Natural killer cell treated with Interleukin-12 subunit alpha and Interleukin-12 subunit beta and Interleukin-15 and Interleukin-18, amount 100 ng/mL, for 72 hours (primary cell): ENCODE measurements at regions not wholly inside any gene's neighbourhood (a gene's known extent, or its start where the extent isn't known, plus 50 kb on each side); places are given as distances from the start of the nearest gene placed in this dataset.

Source experiments
- ATAC-seq, 2 donors: fragments of 150-1000 bp; cut with Tn5 transposase in 1 of 2; sonication (Bioruptor Pico), chemical (Tn5 transposase) in 1 of 2; 2 replicates each; pipeline ENCODE4 v1.10.0; 2021
- DNase-seq: peaks from one replicate; pipeline ENCODE4 v3.0.0; 2022; ENCODE audit warnings: low spot score
- H3K27ac Mint-ChIP-seq, 2 donors: 1 replicate in 1 of 2; 2 replicates in 1 of 2; pipeline ENCODE4 v1.8.0; 2022; ENCODE audit warnings: mixed read lengths in 2 of 2, mild to moderate bottlenecking in 1 of 2, moderate library complexity in 1 of 2
- H3K27me3 Mint-ChIP-seq, 2 donors: 1 replicate in 1 of 2; 2 replicates in 1 of 2; pipeline ENCODE4 v1.8.0; 2022; ENCODE audit warnings: mixed read lengths in 2 of 2
- H3K36me3 Mint-ChIP-seq: one replicate; pipeline ENCODE4 v1.8.0; 2022; ENCODE audit warnings: mixed read lengths
- H3K4me1 Mint-ChIP-seq, 2 donors: 1 replicate in 1 of 2; 2 replicates in 1 of 2; pipeline ENCODE4 v1.8.0; 2022; ENCODE audit warnings: low read depth in 2 of 2, mixed read lengths in 2 of 2, mild to moderate bottlenecking in 1 of 2
- H3K4me3 Mint-ChIP-seq: one replicate; pipeline ENCODE4 v1.8.0; 2022; ENCODE audit warnings: mixed read lengths
- H3K9me3 Mint-ChIP-seq: 2 replicates; pipeline ENCODE4 v1.8.0; 2022; ENCODE audit warnings: mixed read lengths

GRCh38 chr22:48348855-48349254 lies 1478.8 kb downstream of the BRD1 start:
- ATAC-seq (no peak), DNase-seq (no peak)
- Mint-ChIP-seq H3K27ac (no peak overlapping the region), H3K4me1 (no peaks in the 10 kb centered on the region), H3K9me3 (no peaks in the 10 kb centered on the region), H3K36me3 (no peaks in the 10 kb centered on the region), H3K27me3 (peaks cover 3 to 12% of the 10 kb centered on the region in 2 donors), H3K4me3 (no peak overlapping the region)

GRCh38 chr22:48347311-48347710 lies 1480.4 kb downstream of the BRD1 start:
- no peaks in the 10 kb centered on the region for H3K9me3 Mint-ChIP-seq
- no peaks in the 10 kb centered on the region for H3K36me3 Mint-ChIP-seq
- DNase-seq (no peak), ATAC-seq (no peak)
- H3K4me1 Mint-ChIP-seq = no peaks in the 10 kb centered on the region
- H3K27ac Mint-ChIP-seq = no peak overlapping the region
- H3K27me3 Mint-ChIP-seq = peaks cover 0 to 7% of the 10 kb centered on the region in 2 donors
- no peak overlapping the region for H3K4me3 Mint-ChIP-seq

- H3K27ac Mint-ChIP-seq = no peak overlapping the region
- no peaks in the 10 kb centered on the region for H3K4me1 Mint-ChIP-seq
- DNase-seq = no peak
- no peak overlapping the region for H3K4me3 Mint-ChIP-seq
- ATAC-seq = no peak
- peaks cover 0 to 7% of the 10 kb centered on the region in 2 donors for H3K27me3 Mint-ChIP-seq
- H3K9me3 Mint-ChIP-seq = no peaks in the 10 kb centered on the region
- no peaks in the 10 kb centered on the region for H3K36me3 Mint-ChIP-seq
Measured at GRCh38 chr22:48346911-48347310, 1480.8 kb downstream of the BRD1 start.

DNA sequence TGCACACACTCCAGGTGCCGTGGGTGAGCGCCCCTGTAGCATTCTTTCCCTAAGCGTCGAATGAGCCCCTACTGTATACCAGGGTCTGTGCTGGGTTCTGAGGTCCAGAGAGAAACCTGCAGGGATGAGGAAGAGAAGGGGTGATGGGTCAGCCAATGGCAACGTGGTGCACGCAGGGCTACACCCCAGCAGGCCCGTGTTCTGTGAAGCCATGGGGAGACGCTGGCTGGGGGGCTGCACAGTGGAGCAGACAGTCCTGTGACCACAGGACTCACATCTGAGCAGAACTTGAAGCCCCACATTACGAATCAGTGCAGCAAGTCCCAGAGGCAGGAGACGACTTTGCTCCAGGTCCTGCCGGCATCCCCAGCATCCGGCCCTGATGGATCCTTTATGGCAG lies 1481.4 kb downstream of the BRD1 start:
- Mint-ChIP-seq H3K4me1 (no peaks in the 10 kb centered on the region), H3K9me3 (no peaks in the 10 kb centered on the region), H3K36me3 (no peaks in the 10 kb centered on the region), H3K27me3 (peaks cover 5 to 12% of the 10 kb centered on the region in 2 donors), H3K4me3 (no peak overlapping the region), H3K27ac (no peak overlapping the region)
- no peak for DNase-seq
- no peak for ATAC-seq

- Mint-ChIP-seq H3K27me3 (peaks cover 6 to 12% of the 10 kb centered on the region in 2 donors), H3K4me3 (no peak overlapping the region), H3K27ac (no peak overlapping the region), H3K9me3 (no peaks in the 10 kb centered on the region), H3K36me3 (no peaks in the 10 kb centered on the region), H3K4me1 (no peaks in the 10 kb centered on the region)
- no peak for ATAC-seq
- no peak for DNase-seq
Measured at GRCh38 chr22:48345631-48346030, 1482.0 kb downstream of the BRD1 start.

GRCh38 chr22:48343461-48343860 lies 1484.2 kb downstream of the BRD1 start:
- no peaks in the 10 kb centered on the region for H3K36me3 Mint-ChIP-seq
- ATAC-seq = no peak
- H3K4me3 Mint-ChIP-seq = no peak overlapping the region
- DNase-seq = no peak
- peaks cover 7 to 9% of the 10 kb centered on the region in 2 donors for H3K27me3 Mint-ChIP-seq
- no peak overlapping the region for H3K27ac Mint-ChIP-seq
- H3K4me1 Mint-ChIP-seq = no peaks in the 10 kb centered on the region
- no peaks in the 10 kb centered on the region for H3K9me3 Mint-ChIP-seq

DNA sequence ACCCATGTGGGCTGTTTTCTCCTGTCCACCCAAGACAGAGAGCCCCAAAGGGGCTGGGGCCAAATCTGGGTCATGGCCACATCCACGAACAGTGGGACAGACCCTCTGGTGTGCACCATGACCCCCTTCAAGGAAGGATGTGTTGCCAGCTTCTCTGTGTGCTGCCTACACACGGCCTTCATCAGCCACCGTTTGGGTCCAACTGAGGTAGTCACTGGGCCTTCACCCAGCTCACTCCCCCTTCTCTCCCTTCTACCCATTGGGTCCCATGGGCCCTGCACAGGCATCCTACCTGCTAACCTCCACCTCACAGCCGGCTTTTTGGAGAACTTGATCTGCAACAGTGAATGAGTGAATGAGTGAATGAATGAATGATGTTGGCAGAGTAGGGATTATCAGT lies 1484.9 kb downstream of the BRD1 start:
- DNase-seq = no peak
- no peak overlapping the region for H3K27ac Mint-ChIP-seq
- no peaks in the 10 kb centered on the region for H3K36me3 Mint-ChIP-seq
- H3K9me3 Mint-ChIP-seq = no peaks in the 10 kb centered on the region
- H3K27me3 Mint-ChIP-seq = peaks cover 13% of the 10 kb centered on the region in 2 donors
- ATAC-seq = no peak
- H3K4me1 Mint-ChIP-seq = no peaks in the 10 kb centered on the region
- H3K4me3 Mint-ChIP-seq = no peak overlapping the region

DNA sequence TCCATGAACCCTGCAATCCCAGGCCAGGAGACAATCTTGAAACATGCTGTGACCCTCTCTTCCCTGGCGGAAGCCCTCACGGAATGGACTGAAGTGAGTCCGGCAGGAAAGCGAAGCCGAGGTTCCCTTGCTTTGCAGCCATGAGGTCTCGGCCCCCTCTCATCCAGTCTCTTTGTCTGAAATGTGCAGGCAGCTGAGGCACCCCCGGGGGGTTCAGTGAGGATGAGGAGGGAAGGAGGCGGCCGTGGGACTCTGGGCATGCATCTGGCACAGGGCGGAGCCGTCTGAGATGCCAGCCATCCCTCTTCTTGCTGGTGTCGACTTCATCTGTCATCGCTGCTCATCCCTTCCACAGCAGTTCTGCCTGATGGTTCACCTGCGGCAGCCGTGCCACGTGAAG lies 1485.7 kb downstream of the BRD1 start:
- ATAC-seq = no peak
- no peaks in the 10 kb centered on the region for H3K4me1 Mint-ChIP-seq
- no peaks in the 10 kb centered on the region for H3K9me3 Mint-ChIP-seq
- no peaks in the 10 kb centered on the region for H3K36me3 Mint-ChIP-seq
- no peak for DNase-seq
- no peak overlapping the region for H3K27ac Mint-ChIP-seq
- no peak overlapping the region for H3K4me3 Mint-ChIP-seq
- H3K27me3 Mint-ChIP-seq = peaks cover 13 to 15% of the 10 kb centered on the region in 2 donors

- Mint-ChIP-seq H3K4me1 (no peaks in the 10 kb centered on the region), H3K4me3 (no peak overlapping the region), H3K36me3 (no peaks in the 10 kb centered on the region), H3K27ac (no peak overlapping the region), H3K9me3 (no peaks in the 10 kb centered on the region), H3K27me3 (peaks cover 13 to 15% of the 10 kb centered on the region in 2 donors)
- no peak for ATAC-seq
- DNase-seq = no peak
Measured at GRCh38 chr22:48340727-48341709, 1486.7 kb downstream of the BRD1 start.

DNA sequence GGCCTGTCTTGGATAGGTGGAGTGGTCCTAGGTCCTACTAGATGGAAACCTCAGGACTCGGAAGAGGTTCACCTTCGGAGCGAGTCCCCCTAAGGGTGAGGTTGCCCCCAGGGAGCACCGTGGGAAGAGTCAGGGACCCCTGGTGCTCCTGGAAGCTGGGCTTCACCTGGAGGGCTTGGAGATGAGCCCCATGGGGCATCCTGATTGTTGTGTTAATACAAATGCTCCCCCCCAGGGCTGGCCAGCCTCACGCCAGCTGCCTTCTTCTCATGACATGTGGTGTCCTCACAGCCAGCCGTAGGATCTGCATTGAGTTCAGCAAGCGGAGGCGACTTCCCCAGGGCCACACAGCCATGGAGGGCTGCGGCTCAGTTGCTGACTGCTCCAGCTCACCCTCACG lies 1487.5 kb downstream of the BRD1 start:
- no peaks in the 10 kb centered on the region for H3K4me1 Mint-ChIP-seq
- no peak overlapping the region for H3K27ac Mint-ChIP-seq
- no peaks in the 10 kb centered on the region for H3K36me3 Mint-ChIP-seq
- no peaks in the 10 kb centered on the region for H3K9me3 Mint-ChIP-seq
- DNase-seq (no peak), ATAC-seq (no peak)
- no peak overlapping the region for H3K4me3 Mint-ChIP-seq
- H3K27me3 Mint-ChIP-seq = peaks cover 13 to 15% of the 10 kb centered on the region in 2 donors

GRCh38 chr22:48338793-48339705 lies 1488.6 kb downstream of the BRD1 start:
- Mint-ChIP-seq H3K4me1 (no peaks in the 10 kb centered on the region), H3K9me3 (no peaks in the 10 kb centered on the region), H3K27me3 (peaks cover 13 to 15% of the 10 kb centered on the region in 2 donors), H3K27ac (no peak overlapping the region), H3K36me3 (no peaks in the 10 kb centered on the region), H3K4me3 (no peak overlapping the region)
- ATAC-seq (no peak), DNase-seq (no peak)

- ATAC-seq (peak in 1 of 2 donors; percentile 4), DNase-seq (no peak)
- H3K9me3 Mint-ChIP-seq = no peaks in the 10 kb centered on the region
- no peaks in the 10 kb centered on the region for H3K4me1 Mint-ChIP-seq
- H3K36me3 Mint-ChIP-seq = no peaks in the 10 kb centered on the region
- no peak overlapping the region for H3K27ac Mint-ChIP-seq
- no peak overlapping the region for H3K4me3 Mint-ChIP-seq
- H3K27me3 Mint-ChIP-seq = peaks cover 13 to 15% of the 10 kb centered on the region in 2 donors
Measured at GRCh38 chr22:48337957-48338792, 1489.5 kb downstream of the BRD1 start.

GRCh38 chr22:48336339-48337060 lies 1491.2 kb downstream of the BRD1 start:
- Mint-ChIP-seq H3K9me3 (no peaks in the 10 kb centered on the region), H3K36me3 (no peaks in the 10 kb centered on the region), H3K4me3 (no peak overlapping the region), H3K27ac (no peak overlapping the region), H3K4me1 (no peaks in the 10 kb centered on the region), H3K27me3 (peaks cover 10 to 22% of the 10 kb centered on the region in 2 donors)
- ATAC-seq (no peak), DNase-seq (no peak)
